HFFc6 (cell line): ENCODE measurements at regions not wholly inside any gene's neighbourhood (a gene's known extent, or its start where the extent isn't known, plus 50 kb on each side); places are given as distances from the start of the nearest gene placed in this dataset.

Experiments used
- DNase-seq: peaks from one replicate; pipeline ENCODE4 v3.0.0-alpha.2; 2018
- H3K27ac Mint-ChIP-seq: 2 replicates; pipeline ENCODE4 v1.8.0; 2020; ENCODE audit warnings: mild to moderate bottlenecking, mixed read lengths
- H3K27me3 Mint-ChIP-seq: 2 replicates; pipeline ENCODE4 v1.8.0; 2021; ENCODE audit warnings: mild to moderate bottlenecking, moderate library complexity, mixed read lengths; ENCODE audit not compliant: insufficient read depth
- H3K36me3 Mint-ChIP-seq: 2 replicates; pipeline ENCODE4 v1.8.0; 2021; ENCODE audit warnings: low read depth, mixed read lengths
- H3K4me1 Mint-ChIP-seq: 2 replicates; pipeline ENCODE4 v1.8.0; 2020; ENCODE audit warnings: low read depth, mixed read lengths
- H3K4me3 Mint-ChIP-seq: 2 replicates; pipeline ENCODE4 v1.8.0; 2020; ENCODE audit warnings: mild to moderate bottlenecking, moderate library complexity, mixed read lengths
- H3K9me3 Mint-ChIP-seq: 2 replicates; pipeline ENCODE4 v1.8.0; 2020; ENCODE audit warnings: mild to moderate bottlenecking, mixed read lengths
- CTCF ChIP-seq: fragments of 200-600 bp; sonication (generic); IDR thresholded peaks from 2 replicates; pipeline ENCODE4 v1.5.0; 2021; ENCODE audit warnings: antibody characterized with exemption, mild to moderate bottlenecking

GRCh38 chr3:4052706-4053105 is 250.5 kb upstream of the SETMAR start:
- 0 out of 2 replicates have a peak, but pooled peaks cover 1% of the 10 kb centered on the region for H3K27me3 Mint-ChIP-seq
- no peak for TF ChIP-seq CTCF
- DNase-seq: no peak

GRCh38 chr3:4053975-4054374 is 249.2 kb upstream of the SETMAR start:
- Mint-ChIP-seq H3K27me3 (0 out of 2 replicates have a peak, but pooled peaks cover 1% of the 10 kb centered on the region), H3K4me3 (no peak overlapping the region), H3K9me3 (peaks cover 65% of the 10 kb centered on the region), H3K27ac (no peak overlapping the region), H3K4me1 (no peaks in the 10 kb centered on the region), H3K36me3 (0 out of 2 replicates have a peak, but pooled peaks cover 3% of the 10 kb centered on the region)
- no peak for DNase-seq
- TF ChIP-seq CTCF: no peak

More at GRCh38 chr3:4052706-4053105, 250.5 kb upstream of the SETMAR start:
- Mint-ChIP-seq H3K4me1 (no peaks in the 10 kb centered on the region), H3K36me3 (no peaks in the 10 kb centered on the region), H3K9me3 (peaks cover 66% of the 10 kb centered on the region), H3K4me3 (no peak overlapping the region), H3K27ac (no peak overlapping the region)

- Mint-ChIP-seq H3K4me1 (no peaks in the 10 kb centered on the region), H3K27ac (no peak overlapping the region), H3K36me3 (peaks cover 10% of the 10 kb centered on the region), H3K9me3 (peaks cover 61% of the 10 kb centered on the region), H3K4me3 (no peak overlapping the region), H3K27me3 (peaks cover 1% of the 10 kb centered on the region; the same call in 1 of the 2 replicates)
- TF ChIP-seq CTCF: no peak
- peak; percentile 2 for DNase-seq
Measured at GRCh38 chr3:4060064-4060463, 243.1 kb upstream of the SETMAR start.

- H3K27ac Mint-ChIP-seq: no peak overlapping the region
- DNase-seq: no peak
- H3K36me3 Mint-ChIP-seq: peaks cover 10% of the 10 kb centered on the region
- TF ChIP-seq CTCF: no peak
- H3K4me3 Mint-ChIP-seq: no peak overlapping the region
- H3K9me3 Mint-ChIP-seq: peaks cover 62% of the 10 kb centered on the region
- peaks cover 1% of the 10 kb centered on the region; the same call in 1 of the 2 replicates for H3K27me3 Mint-ChIP-seq
- H3K4me1 Mint-ChIP-seq: no peaks in the 10 kb centered on the region
Measured at GRCh38 chr3:4060603-4061002, 242.6 kb upstream of the SETMAR start.

- no peak for DNase-seq
- Mint-ChIP-seq H3K9me3 (peaks cover 63% of the 10 kb centered on the region), H3K4me3 (no peak overlapping the region), H3K36me3 (peaks cover 10% of the 10 kb centered on the region), H3K27me3 (peaks cover 1% of the 10 kb centered on the region; the same call in 1 of the 2 replicates), H3K27ac (no peak overlapping the region), H3K4me1 (no peaks in the 10 kb centered on the region)
- TF ChIP-seq CTCF: no peak
Measured at GRCh38 chr3:4061195-4061594, 242.0 kb upstream of the SETMAR start.
